GM23338 (cell line): ENCODE measurements at regions not wholly inside any gene's neighbourhood (a gene's known extent, or its start where the extent isn't known, plus 50 kb on each side); places are given as distances from the start of the nearest gene placed in this dataset.
A peak's percentile ranks its signal among the peaks of the same experiment; 100 is the strongest.

Experiments
- ATAC-seq: fragments of 200-7000 bp; cut with Tn5 transposase; 3 replicates; pipeline ENCODE4 v1.9.1; 2020
- DNase-seq: peaks from one replicate; pipeline ENCODE4 v3.0.0-alpha.2; 2015; ENCODE audit warnings: low spot score
- H2AFZ ChIP-seq: fragments of 200-600 bp; sonication (generic); 2 replicates; pipeline ENCODE4 v1.8.0; 2016; ENCODE audit warnings: antibody characterized with exemption, mild to moderate bottlenecking, moderate library complexity
- H3F3A ChIP-seq: fragments of 200-600 bp; sonication (generic); replicated peaks from 2 replicates; pipeline ENCODE4 v1.8.0; 2017; ENCODE audit warnings: antibody characterized with exemption, mixed run types, low read depth
- H3K27ac ChIP-seq: fragments of 200-600 bp; sonication (generic); 2 replicates; pipeline ENCODE4 v1.6.1; 2016; ENCODE audit warnings: low read depth
- H3K27me3 ChIP-seq: fragments of 200-600 bp; sonication (generic); 2 replicates; pipeline ENCODE4 v1.8.0; 2016; ENCODE audit warnings: mild to moderate bottlenecking, mixed run types, moderate library complexity; ENCODE audit not compliant: insufficient read depth
- H3K36me3 ChIP-seq: fragments of 200-600 bp; sonication (generic); 2 replicates; pipeline ENCODE4 v1.8.0; 2016; ENCODE audit warnings: mild to moderate bottlenecking; ENCODE audit not compliant: insufficient read depth
- H3K4me1 ChIP-seq: fragments of 200-600 bp; sonication (generic); 2 replicates; pipeline ENCODE4 v1.8.0; 2016; ENCODE audit warnings: mild to moderate bottlenecking, moderate library complexity; ENCODE audit not compliant: insufficient read depth
- H3K4me2 ChIP-seq: fragments of 200-600 bp; sonication (generic); 2 replicates; pipeline ENCODE4 v1.7.1; 2017; ENCODE audit warnings: mixed run types
- H3K4me3 ChIP-seq: fragments of 200-600 bp; sonication (generic); 2 replicates; pipeline ENCODE4 v1.6.1; 2016; ENCODE audit warnings: mixed run types
- H3K79me2 ChIP-seq: fragments of 200-600 bp; sonication (generic); replicated peaks from 2 replicates; pipeline ENCODE4 v1.8.0; 2017; ENCODE audit warnings: mild to moderate bottlenecking; ENCODE audit not compliant: insufficient read depth
- H3K9me2 ChIP-seq: fragments of 200-600 bp; sonication (generic); 2 replicates; pipeline ENCODE4 v1.8.0; 2017; ENCODE audit not compliant: insufficient read depth
- H4K20me1 ChIP-seq: fragments of 200-600 bp; sonication (generic); replicated peaks from 2 replicates; pipeline ENCODE4 v1.8.0; 2017; ENCODE audit warnings: mild to moderate bottlenecking; ENCODE audit not compliant: insufficient read depth
- H3K27ac Mint-ChIP-seq: 2 replicates; pipeline ENCODE4 v1.8.0; 2020; ENCODE audit warnings: inconsistent platforms, mild to moderate bottlenecking, moderate library complexity, mixed read lengths
- H3K27me3 Mint-ChIP-seq: 3 replicates; pipeline ENCODE4 v1.8.0; 2022; ENCODE audit warnings: low read depth, mild to moderate bottlenecking, moderate library complexity, mixed read lengths, inconsistent platforms; ENCODE audit not compliant: insufficient read depth, poor library complexity
- H3K36me3 Mint-ChIP-seq: 3 replicates; pipeline ENCODE4 v1.8.0; 2021; ENCODE audit warnings: low read depth, mild to moderate bottlenecking, inconsistent platforms, moderate library complexity, mixed read lengths
- H3K4me1 Mint-ChIP-seq: 3 replicates; pipeline ENCODE4 v1.8.0; 2020; ENCODE audit warnings: mild to moderate bottlenecking, inconsistent platforms, mixed read lengths
- H3K4me3 Mint-ChIP-seq: 3 replicates; pipeline ENCODE4 v1.8.0; 2021; ENCODE audit warnings: moderate library complexity, mild to moderate bottlenecking, inconsistent platforms, mixed read lengths
- H3K9me3 Mint-ChIP-seq: 3 replicates; pipeline ENCODE4 v1.8.0; 2020; ENCODE audit warnings: moderate library complexity, mild to moderate bottlenecking, inconsistent platforms, mixed read lengths
- CTCF ChIP-seq, 2 experiments: fragments of 200-600 bp in 1 of 2; sonication (generic) in 1 of 2; conservative IDR thresholded peaks; 2 replicates each; pipeline versions ENCODE4 v1.5.1 to v1.6.1; 2016 to 2017; ENCODE audit warnings: antibody characterized with exemption in 2 of 2, low read depth in 2 of 2, mild to moderate bottlenecking in 2 of 2, moderate library complexity in 1 of 2
- EZH2 ChIP-seq: fragments of 200-600 bp; sonication (generic); IDR thresholded peaks from one replicate; pipeline ENCODE4 v1.8.0; 2017; ENCODE audit warnings: antibody characterized with exemption, mild to moderate bottlenecking, low read depth; ENCODE audit not compliant: unreplicated experiment
- NANOG ChIP-seq: IDR thresholded peaks from 2 replicates; pipeline ENCODE4 v1.6.1; 2016; ENCODE audit warnings: antibody characterized with exemption, borderline replicate concordance
- ZNF331 ChIP-seq: fragments of 250-450 bp; sonication (Bioruptor Pico); IDR thresholded peaks from 2 replicates; pipeline ENCODE4 v1.5.0; 2020; ENCODE audit warnings: low read depth, mild to moderate bottlenecking, moderate library complexity
- ZNF462 ChIP-seq: fragments of 250-450 bp; sonication (Bioruptor Pico); IDR thresholded peaks from 2 replicates; pipeline ENCODE4 v1.5.0; 2020; ENCODE audit warnings: mild to moderate bottlenecking, moderate library complexity

- H3K4me3 ChIP-seq = no peak overlapping the region
- DNase-seq (no peak), ATAC-seq (no peak)
- H3K36me3 ChIP-seq = no peaks in the 10 kb centered on the region
- Mint-ChIP-seq H3K4me3 (no peak overlapping the region), H3K27me3 (no peaks in the 10 kb centered on the region), H3K27ac (no peak overlapping the region), H3K9me3 (peaks cover 9% of the 10 kb centered on the region; the same call in 2 of the 3 replicates), H3K4me1 (peaks cover 13% of the 10 kb centered on the region), H3K36me3 (peaks cover 4% of the 10 kb centered on the region; the same call in 1 of the 3 replicates)
- H3K27ac ChIP-seq = no peak overlapping the region
- H3K9me2 ChIP-seq = peaks cover 3% of the 10 kb centered on the region; the same call in 1 of the 2 replicates
- no peaks in the 10 kb centered on the region for H3K79me2 ChIP-seq
- H3K4me1 ChIP-seq = peaks cover 7% of the 10 kb centered on the region
- no peak overlapping the region for H3K4me2 ChIP-seq
- no peaks in the 10 kb centered on the region for H3K27me3 ChIP-seq
- peak overlapping the region; percentile 43; the same call in 1 of the 2 replicates for H2AFZ ChIP-seq
- H4K20me1 ChIP-seq = no peaks in the 10 kb centered on the region
- H3F3A ChIP-seq = no peaks in the 10 kb centered on the region
- TF ChIP-seq CTCF (conservative IDR thresholded peaks at IDR 0.05; ENCODE audit: low read depth in 2 of 2) (no peak), ZNF331 (CRISPR knock-in tag) (no peak), EZH2 (no peak), NANOG (no peak), ZNF462 (CRISPR knock-in tag) (no peak)
Measured at GRCh38 chr16:65665586-65665985, 543.7 kb upstream of the CDH11 start.
